HG02943 (cell line): ENCODE measurements at regions not wholly inside any gene's neighbourhood (a gene's known extent, or its start where the extent isn't known, plus 50 kb on each side); places are given as distances from the start of the nearest gene placed in this dataset.
"Not testable (repeated sequence)": the region's sequence is repeated elsewhere in the genome, so short reads cannot be mapped to it uniquely, and the experiment has no call there.

Experiments used
- ATAC-seq: cut with Tn5 transposase; IDR thresholded peaks from one replicate; pipeline ENCODE4 v1.9.1; 2021; ENCODE audit warnings: mild to moderate bottlenecking, low read depth, moderate library complexity; ENCODE audit not compliant: unreplicated experiment

GRCh38 chr3:81375921-81376320 lies 385.5 kb downstream of the GBE1 start:
- no peak for ATAC-seq

- ATAC-seq: no peak
Measured at GRCh38 chr3:81364411-81364810, 397.0 kb downstream of the GBE1 start.

GRCh38 chr3:81363816-81364215 lies 397.6 kb downstream of the GBE1 start:
- ATAC-seq: no peak

- no peak for ATAC-seq
Measured at GRCh38 chr3:81354119-81354518, 407.3 kb downstream of the GBE1 start.

- no peak for ATAC-seq
Measured at GRCh38 chr3:81352867-81353266, 408.6 kb downstream of the GBE1 start.

GRCh38 chr3:81349816-81350340 lies 411.6 kb downstream of the GBE1 start:
- ATAC-seq: no peak

GRCh38 chr3:81339040-81339845 lies 422.2 kb downstream of the GBE1 start:
- peak; percentile 91 for ATAC-seq

GRCh38 chr3:81336470-81336869 lies 425.0 kb downstream of the GBE1 start:
- no peak for ATAC-seq

GRCh38 chr3:81329835-81330234 lies 431.6 kb downstream of the GBE1 start:
- ATAC-seq: not testable (repeated sequence)

GRCh38 chr3:81326245-81326644 lies 435.2 kb downstream of the GBE1 start:
- ATAC-seq: no peak

GRCh38 chr3:81320862-81321261 lies 440.6 kb downstream of the GBE1 start:
- ATAC-seq: no peak

GRCh38 chr3:81315030-81315429 lies 446.4 kb downstream of the GBE1 start:
- no peak for ATAC-seq

GRCh38 chr3:81311321-81311720 lies 450.1 kb downstream of the GBE1 start:
- ATAC-seq: no peak

GRCh38 chr3:81308306-81308705 lies 453.1 kb downstream of the GBE1 start:
- no peak for ATAC-seq

GRCh38 chr3:81307221-81307620 lies 454.2 kb downstream of the GBE1 start:
- no peak for ATAC-seq

- no peak for ATAC-seq
Measured at GRCh38 chr3:81303321-81303720, 458.1 kb downstream of the GBE1 start.

GRCh38 chr3:81302045-81302444 lies 459.4 kb downstream of the GBE1 start:
- ATAC-seq: no peak

GRCh38 chr3:81301230-81301629 lies 460.2 kb downstream of the GBE1 start:
- ATAC-seq: no peak

- ATAC-seq: no peak
Measured at GRCh38 chr3:81300324-81300927, 461.0 kb downstream of the GBE1 start.

GRCh38 chr3:81299481-81299880 lies 462.0 kb downstream of the GBE1 start:
- ATAC-seq: no peak

- ATAC-seq: no peak
Measured at GRCh38 chr3:81295906-81296577, 465.4 kb downstream of the GBE1 start.
